A673 (cell line): ENCODE measurements at regions not wholly inside any gene's neighbourhood (a gene's known extent, or its start where the extent isn't known, plus 50 kb on each side); places are given as distances from the start of the nearest gene placed in this dataset.

Source experiments
- CTCF ChIP-seq: fragments of 300-800, 200-600 bp; sonication (generic); conservative IDR thresholded peaks from 2 replicates; pipeline ENCODE4 v1.5.1; 2017; ENCODE audit warnings: low read depth, mild to moderate bottlenecking, antibody characterized with exemption, low read length, moderate library complexity, mixed read lengths
- EZH2 ChIP-seq: fragments of 200-600 bp; sonication (generic); IDR thresholded peaks from 2 replicates; pipeline ENCODE4 v1.6.1; 2017; ENCODE audit warnings: borderline replicate concordance, low read depth, mild to moderate bottlenecking, mixed read lengths, antibody characterized with exemption, low read length; ENCODE audit not compliant: poor library complexity, severe bottlenecking

DNA sequence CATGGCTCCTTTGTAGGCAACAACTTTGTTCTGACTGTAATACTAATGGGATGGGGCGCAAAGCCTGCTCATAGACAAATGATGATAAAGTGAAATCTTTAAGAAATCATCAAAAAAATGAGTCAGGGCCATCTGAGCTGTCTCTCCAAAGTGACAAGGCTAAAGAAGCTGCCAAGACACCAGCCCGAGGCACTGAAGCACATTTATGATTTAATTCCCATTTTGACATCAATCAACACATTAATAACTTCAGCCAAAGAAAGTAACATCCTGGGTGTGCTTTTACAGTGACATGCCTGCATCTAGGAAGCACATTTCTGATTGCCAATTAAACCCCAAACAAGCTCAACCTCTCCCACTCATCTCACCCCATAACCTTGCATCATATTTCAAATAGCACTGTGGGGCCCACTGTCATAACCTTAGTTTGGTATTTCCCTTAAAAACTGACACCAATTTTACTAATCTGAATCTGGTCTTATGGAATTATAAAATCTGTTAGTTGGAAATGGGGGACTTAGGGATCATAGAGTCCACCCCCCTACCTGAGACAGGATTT lies 676.6 kb downstream of the TOX3 start:
- TF ChIP-seq CTCF (no peak), EZH2 (no peak)
